Lung microvascular endothelial cell (primary cell): ENCODE measurements at regions not wholly inside any gene's neighbourhood (a gene's known extent, or its start where the extent isn't known, plus 50 kb on each side); places are given as distances from the start of the nearest gene placed in this dataset.
A peak's percentile ranks its signal among the peaks of the same experiment; 100 is the strongest.

Source experiments
- DNase-seq, 2 donors: peaks; one replicate each; pipeline versions ENCODE4 v3.0.0 to v3.0.0-alpha.2; 2010; ENCODE audit warnings: low read depth in 2 of 2

- no peak for DNase-seq
Measured at GRCh38 chr12:65764325-65764724, 60.0 kb upstream of the HMGA2 start.

GRCh38 chr12:65765436-65765813 lies 58.9 kb upstream of the HMGA2 start:
- peak in 1 of 2 donors; percentile 40 for DNase-seq

GRCh38 chr12:65769880-65770279 lies 54.4 kb upstream of the HMGA2 start:
- no peak for DNase-seq
